OCI-LY1 (cell line): ENCODE measurements at regions not wholly inside any gene's neighbourhood (a gene's known extent, or its start where the extent isn't known, plus 50 kb on each side); places are given as distances from the start of the nearest gene placed in this dataset.

Source experiments
- EZH2 ChIP-seq: fragments of 200-600 bp; sonication (generic), shearing (Covaris generic); IDR thresholded peaks from 2 replicates; pipeline ENCODE4 v1.8.0; 2017; ENCODE audit warnings: borderline replicate concordance, mixed run types, mild to moderate bottlenecking, antibody characterized with exemption, low read length, moderate library complexity, mixed read lengths
- TF ChIP-seq, protein P1 (sequence below): fragments of 200-600 bp; sonication (generic), shearing (Covaris generic); IDR thresholded peaks from 2 replicates; pipeline ENCODE4 v1.5.1; 2017; ENCODE audit warnings: mild to moderate bottlenecking, antibody characterized with exemption, low read length, moderate library complexity, mixed read lengths

DNA sequence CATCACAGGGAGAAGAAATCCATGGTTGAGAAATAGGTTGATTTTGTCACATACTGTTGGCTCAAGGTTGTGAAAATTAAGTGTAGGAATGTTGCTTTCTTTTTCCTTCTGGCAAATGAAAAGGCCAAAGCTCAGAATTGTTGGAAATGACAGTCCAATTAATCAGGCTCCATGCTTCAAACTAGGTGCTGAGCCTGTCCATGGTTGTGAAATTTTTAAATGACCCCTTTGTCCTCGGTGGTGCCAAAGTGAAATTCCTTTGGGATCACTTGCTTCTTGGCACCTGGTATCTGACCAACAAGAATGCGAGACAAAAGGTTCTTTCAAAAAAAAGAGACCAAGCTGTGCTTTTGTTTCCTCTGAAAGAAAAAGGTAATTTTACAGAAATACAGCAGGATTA is 451.9 kb downstream of the ETS1 start:
- TF ChIP-seq, protein P1, sequence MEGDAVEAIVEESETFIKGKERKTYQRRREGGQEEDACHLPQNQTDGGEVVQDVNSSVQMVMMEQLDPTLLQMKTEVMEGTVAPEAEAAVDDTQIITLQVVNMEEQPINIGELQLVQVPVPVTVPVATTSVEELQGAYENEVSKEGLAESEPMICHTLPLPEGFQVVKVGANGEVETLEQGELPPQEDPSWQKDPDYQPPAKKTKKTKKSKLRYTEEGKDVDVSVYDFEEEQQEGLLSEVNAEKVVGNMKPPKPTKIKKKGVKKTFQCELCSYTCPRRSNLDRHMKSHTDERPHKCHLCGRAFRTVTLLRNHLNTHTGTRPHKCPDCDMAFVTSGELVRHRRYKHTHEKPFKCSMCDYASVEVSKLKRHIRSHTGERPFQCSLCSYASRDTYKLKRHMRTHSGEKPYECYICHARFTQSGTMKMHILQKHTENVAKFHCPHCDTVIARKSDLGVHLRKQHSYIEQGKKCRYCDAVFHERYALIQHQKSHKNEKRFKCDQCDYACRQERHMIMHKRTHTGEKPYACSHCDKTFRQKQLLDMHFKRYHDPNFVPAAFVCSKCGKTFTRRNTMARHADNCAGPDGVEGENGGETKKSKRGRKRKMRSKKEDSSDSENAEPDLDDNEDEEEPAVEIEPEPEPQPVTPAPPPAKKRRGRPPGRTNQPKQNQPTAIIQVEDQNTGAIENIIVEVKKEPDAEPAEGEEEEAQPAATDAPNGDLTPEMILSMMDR: no peak
- TF ChIP-seq EZH2: no peak
